Kidney (tissue), 13 donors: ENCODE measurements at regions not wholly inside any gene's neighbourhood (a gene's known extent, or its start where the extent isn't known, plus 50 kb on each side); places are given as distances from the start of the nearest gene placed in this dataset.

Experiments
- DNase-seq, 5 donors: peaks; one replicate each; pipeline ENCODE4 v3.0.0-alpha.2; 2013 to 2020
- FAIRE-seq: peaks from 2 replicates; lab custom pipeline; 2012; peaks lifted over from hg19 to GRCh38; lab: Jason Lieb, UNC
- H3K27ac ChIP-seq, 2 donors: one replicate each; pipeline ENCODE4 v1.7.0; 2013; ENCODE audit warnings: low read depth in 2 of 2, low read length in 2 of 2, inconsistent platforms in 1 of 2
- H3K27me3 ChIP-seq: one replicate; pipeline ENCODE4 v1.7.1; 2013; ENCODE audit warnings: low read length, inconsistent platforms; ENCODE audit not compliant: control insufficient read depth, insufficient read depth
- H3K36me3 ChIP-seq, 3 donors: one replicate each; pipeline versions ENCODE4 v1.7.0 to v1.7.1; 2013; ENCODE audit warnings: low read length in 3 of 3, control low read depth in 1 of 3, inconsistent platforms in 1 of 3; ENCODE audit not compliant: insufficient read depth in 3 of 3, control insufficient read depth in 2 of 3
- H3K4me1 ChIP-seq, 3 donors: one replicate each; pipeline versions ENCODE4 v1.7.0 to v1.7.1; 2013; ENCODE audit warnings: low read length in 3 of 3, inconsistent platforms in 1 of 3, low read depth in 1 of 3; ENCODE audit not compliant: control insufficient read depth in 2 of 3, insufficient read depth in 2 of 3
- H3K4me3 ChIP-seq, 3 donors: one replicate each; pipeline versions ENCODE4 v1.7.0 to v1.8.1; 2013; ENCODE audit warnings: low read length in 3 of 3, control low read depth in 1 of 3, inconsistent platforms in 1 of 3
- H3K9ac ChIP-seq, 3 donors: one replicate each; pipeline versions ENCODE4 v1.7.0 to v1.7.1; 2013; ENCODE audit warnings: low read length in 3 of 3, control low read depth in 1 of 3, inconsistent platforms in 1 of 3
- H3K9me3 ChIP-seq, 3 donors: one replicate each; pipeline versions ENCODE4 v1.7.0 to v1.7.1; 2013; ENCODE audit warnings: low read length in 3 of 3, control low read depth in 1 of 3, inconsistent platforms in 1 of 3; ENCODE audit not compliant: control insufficient read depth in 2 of 3, insufficient read depth in 1 of 3
- intact Hi-C: fragments of 100-400 bp; cut with DNase I; formaldehyde crosslinking; loops from one replicate; pipeline ENCODE4 v1.11.1; 2022
- TF ChIP-seq, protein P1 (sequence below): IDR thresholded peaks from 3 replicates; pipeline ENCODE4 v1.5.1; 2012; ENCODE audit warnings: mild to moderate bottlenecking, moderate library complexity, borderline replicate concordance; ENCODE audit not compliant: insufficient read depth; ENCODE audit errors: extremely low read depth
- donor health status: control.
- donor health status: control.
- donor health status: control.
- donor health status: control.
- donor health status: control.
- donor health status: DM: yes; HTN: yes; CAD: no.
- donor health status: Normal renal cell carcinoma (clear cell type).

DNA sequence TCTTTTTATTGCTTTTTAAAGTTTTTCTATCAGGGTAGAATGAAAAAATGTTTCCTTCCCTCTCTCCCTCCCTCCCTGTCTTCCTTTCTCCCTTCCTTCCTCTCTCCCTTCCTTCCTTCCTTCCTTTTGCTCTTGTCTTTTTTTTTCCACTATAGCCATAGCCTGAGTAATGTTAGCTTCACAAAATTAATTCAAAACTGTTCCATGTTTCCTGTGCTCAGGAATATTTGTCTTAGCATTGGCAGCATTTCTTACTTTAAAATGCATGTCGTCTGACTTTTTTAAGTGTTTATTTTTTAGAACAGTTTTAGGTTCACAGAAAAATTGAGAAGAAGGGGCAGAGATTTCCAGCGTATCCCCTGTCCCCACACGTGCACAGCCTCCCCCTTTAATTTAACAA lies 730.8 kb upstream of the CITED2 start:
- Histone ChIP-seq H3K27ac (peak overlapping the region in 1 of 2 donors; percentile 48), H3K4me1 (peaks cover 0 to 5% (median 4%) of the 10 kb centered on the region in 3 donors), H3K27me3 (no peaks in the 10 kb centered on the region), H3K36me3 (no peaks in the 10 kb centered on the region), H3K9me3 (no peaks in the 10 kb centered on the region), H3K4me3 (no peak overlapping the region), H3K9ac (no peak overlapping the region)
- DNase-seq (no peak), FAIRE-seq (no peak)
- intact Hi-C loops = no loop called here
- TF ChIP-seq, protein P1, sequence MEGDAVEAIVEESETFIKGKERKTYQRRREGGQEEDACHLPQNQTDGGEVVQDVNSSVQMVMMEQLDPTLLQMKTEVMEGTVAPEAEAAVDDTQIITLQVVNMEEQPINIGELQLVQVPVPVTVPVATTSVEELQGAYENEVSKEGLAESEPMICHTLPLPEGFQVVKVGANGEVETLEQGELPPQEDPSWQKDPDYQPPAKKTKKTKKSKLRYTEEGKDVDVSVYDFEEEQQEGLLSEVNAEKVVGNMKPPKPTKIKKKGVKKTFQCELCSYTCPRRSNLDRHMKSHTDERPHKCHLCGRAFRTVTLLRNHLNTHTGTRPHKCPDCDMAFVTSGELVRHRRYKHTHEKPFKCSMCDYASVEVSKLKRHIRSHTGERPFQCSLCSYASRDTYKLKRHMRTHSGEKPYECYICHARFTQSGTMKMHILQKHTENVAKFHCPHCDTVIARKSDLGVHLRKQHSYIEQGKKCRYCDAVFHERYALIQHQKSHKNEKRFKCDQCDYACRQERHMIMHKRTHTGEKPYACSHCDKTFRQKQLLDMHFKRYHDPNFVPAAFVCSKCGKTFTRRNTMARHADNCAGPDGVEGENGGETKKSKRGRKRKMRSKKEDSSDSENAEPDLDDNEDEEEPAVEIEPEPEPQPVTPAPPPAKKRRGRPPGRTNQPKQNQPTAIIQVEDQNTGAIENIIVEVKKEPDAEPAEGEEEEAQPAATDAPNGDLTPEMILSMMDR = no peak

DNA sequence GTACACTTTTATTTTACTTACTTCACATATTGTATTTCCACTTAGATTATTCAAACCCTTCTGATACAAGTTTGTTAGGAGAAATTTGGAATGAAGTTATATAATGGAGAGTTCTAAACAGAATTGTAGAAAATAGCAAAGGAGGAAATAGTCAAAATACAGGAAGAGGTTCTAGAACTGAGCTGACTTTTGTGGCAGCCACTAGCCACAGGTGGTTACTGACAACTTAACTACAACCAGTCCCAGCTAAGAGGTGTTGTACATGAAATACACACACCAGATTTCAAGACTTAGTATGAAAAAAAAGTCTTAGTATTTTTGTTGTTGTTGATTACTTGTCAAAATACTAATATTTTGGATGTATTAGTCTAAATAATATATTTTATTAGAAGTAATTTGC lies 727.4 kb upstream of the CITED2 start:
- no peak overlapping the region for H3K9ac ChIP-seq
- no peaks in the 10 kb centered on the region for H3K9me3 ChIP-seq
- intact Hi-C loops = no loop called here
- H3K27ac ChIP-seq = no peak overlapping the region
- no peaks in the 10 kb centered on the region for H3K27me3 ChIP-seq
- FAIRE-seq (no peak), DNase-seq (no peak)
- H3K4me1 ChIP-seq = peaks cover 0 to 5% (median 4%) of the 10 kb centered on the region in 3 donors
- H3K4me3 ChIP-seq = no peak overlapping the region
- TF ChIP-seq, protein P1 = no peak
- H3K36me3 ChIP-seq = no peaks in the 10 kb centered on the region

- Histone ChIP-seq H3K36me3 (no peaks in the 10 kb centered on the region), H3K9me3 (no peaks in the 10 kb centered on the region), H3K9ac (no peak overlapping the region), H3K27me3 (no peaks in the 10 kb centered on the region), H3K4me1 (peaks cover 0 to 5% (median 4%) of the 10 kb centered on the region in 3 donors), H3K27ac (no peak overlapping the region), H3K4me3 (no peak overlapping the region)
- TF ChIP-seq, protein P1 = no peak
- no peak for FAIRE-seq
- no peak for DNase-seq
- intact Hi-C loops = no loop called here
Measured at GRCh38 chr6:140101367-140101766, 726.9 kb upstream of the CITED2 start.

DNA sequence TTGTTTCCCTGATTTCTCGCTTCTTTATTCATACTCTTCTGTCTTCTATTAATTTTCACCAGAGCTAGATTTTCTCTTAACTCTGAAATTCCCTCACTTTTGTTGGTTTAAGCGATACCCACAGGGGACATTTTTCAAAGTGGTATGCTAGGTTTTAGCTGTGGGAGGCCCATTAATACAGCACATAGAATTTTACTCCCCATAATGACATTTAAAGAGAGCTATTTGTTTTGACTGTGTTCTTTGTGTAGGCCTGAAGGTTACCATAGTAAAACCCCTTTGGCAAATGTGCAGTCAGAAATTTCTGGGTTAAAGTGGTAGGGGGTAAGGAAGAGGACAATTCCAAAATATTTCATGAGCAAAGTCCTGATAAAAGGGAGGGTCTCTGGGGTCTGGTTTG lies 721.1 kb upstream of the CITED2 start:
- H3K9ac ChIP-seq = no peak overlapping the region
- H3K27me3 ChIP-seq = no peaks in the 10 kb centered on the region
- no peak overlapping the region for H3K27ac ChIP-seq
- H3K36me3 ChIP-seq = no peaks in the 10 kb centered on the region
- H3K9me3 ChIP-seq = no peaks in the 10 kb centered on the region
- intact Hi-C loops = no loop called here
- DNase-seq (no peak), FAIRE-seq (no peak)
- H3K4me1 ChIP-seq = no peaks in the 10 kb centered on the region
- H3K4me3 ChIP-seq = no peak overlapping the region
- TF ChIP-seq, protein P1 = no peak
